GM12878 (cell line): ENCODE measurements at regions not wholly inside any gene's neighbourhood (a gene's known extent, or its start where the extent isn't known, plus 50 kb on each side); places are given as distances from the start of the nearest gene placed in this dataset.

Source experiments
- ATAC-seq: fragments of 200-7000 bp; cut with Tn5 transposase; 3 replicates; pipeline ENCODE4 v1.9.1; 2020; ENCODE audit warnings: mild to moderate bottlenecking, moderate library complexity
- BruUV-seq: library from RNA; stranded (reverse); fragments of 400-500 nt; replicated peaks from 2 replicates; lab custom pipeline; 2021; lab: Mats Ljungman, UMichigan
- CTCF ChIA-PET: fragments of 300-600 bp; sonication (Branson Sonifier 250); formaldehyde crosslinking; extraction: SDS; loops from one replicate; lab custom pipeline; 2021; ENCODE audit warnings: inconsistent platforms; lab: Yijun Ruan, JAX
- POLR2A ChIA-PET: fragments of 350-600 bp; formaldehyde crosslinking; extraction: SDS; loops from one replicate; lab custom pipeline; 2021; ENCODE audit warnings: inconsistent platforms; lab: Charles Lee
- RAD21 ChIA-PET: fragments of 300-600 bp; sonication (Branson Sonifier 250); formaldehyde crosslinking; loops from one replicate; lab custom pipeline; 2023; ENCODE audit warnings: antibody characterized with exemption; ENCODE audit not compliant: unreplicated experiment; lab: Charles Lee
- SMC1A ChIA-PET: fragments of 300-600 bp; sonication (Branson Sonifier 250); formaldehyde crosslinking; loops from one replicate; lab custom pipeline; 2023; ENCODE audit not compliant: unreplicated experiment, uncharacterized antibody; lab: Charles Lee
- DNase-seq: peaks from one replicate; pipeline ENCODE4 v3.0.0-alpha.2; 2011; ENCODE audit warnings: low read depth, low spot score
- FAIRE-seq: peaks from 3 replicates; lab custom pipeline; 2011; peaks lifted over from hg19 to GRCh38; lab: Jason Lieb, UNC
- H2AFZ ChIP-seq: 2 replicates; pipeline ENCODE4 v1.6.0; 2011; ENCODE audit warnings: low read depth, low read length, control low read depth; ENCODE audit not compliant: control insufficient read depth
- H3K27ac ChIP-seq: 2 replicates; pipeline ENCODE4 v1.5.1; 2011; ENCODE audit warnings: control low read depth; ENCODE audit not compliant: control insufficient read depth, insufficient read depth
- H3K27me3 ChIP-seq, 2 experiments: replicated peaks in 1 of 2; 2 replicates each; pipeline versions ENCODE4 v1.6.0 to v1.6.1; 2011; ENCODE audit warnings: low read length in 1 of 2; ENCODE audit not compliant: control insufficient read depth in 2 of 2, insufficient read depth in 2 of 2
- H3K36me3 ChIP-seq, 2 experiments: 2 replicates each; pipeline ENCODE4 v1.5.1; 2011; ENCODE audit warnings: low read length in 1 of 2; ENCODE audit not compliant: control insufficient read depth in 2 of 2, insufficient read depth in 2 of 2
- H3K4me1 ChIP-seq: 2 replicates; pipeline ENCODE4 v1.6.1; 2011; ENCODE audit warnings: mild to moderate bottlenecking, low read length, moderate library complexity, mixed read lengths; ENCODE audit not compliant: control insufficient read depth, insufficient read depth
- H3K4me2 ChIP-seq: 2 replicates; pipeline ENCODE4 v1.6.0; 2011; ENCODE audit warnings: control low read depth; ENCODE audit not compliant: control insufficient read depth, insufficient read depth
- H3K4me3 ChIP-seq: fragments of 200-600 bp; sonication (generic); 2 replicates; pipeline ENCODE4 v1.5.1; 2016
- H3K79me2 ChIP-seq: 2 replicates; pipeline ENCODE4 v1.6.0; 2011; ENCODE audit warnings: low read length; ENCODE audit not compliant: control insufficient read depth, insufficient read depth
- H3K9ac ChIP-seq: 2 replicates; pipeline ENCODE4 v1.8.0; 2011; ENCODE audit warnings: low read length, control low read depth, mixed read lengths; ENCODE audit not compliant: control insufficient read depth, insufficient read depth
- H3K9me3 ChIP-seq: replicated peaks from 3 replicates; pipeline ENCODE4 v1.5.1; 2011; ENCODE audit warnings: mild to moderate bottlenecking, low read length; ENCODE audit not compliant: control insufficient read depth, insufficient read depth
- H4K20me1 ChIP-seq: 2 replicates; pipeline ENCODE4 v1.6.0; 2011; ENCODE audit not compliant: control insufficient read depth, insufficient read depth
- ETV6 ChIP-seq, 2 experiments: fragments of 450-650 bp in 1 of 2; IDR thresholded peaks in 1 of 2; conservative IDR thresholded peaks in 1 of 2; 2 replicates each; pipeline ENCODE4 v1.6.1; 2014; ENCODE audit warnings: antibody characterized with exemption in 1 of 2, borderline replicate concordance in 1 of 2, low read depth in 1 of 2, mild to moderate bottlenecking in 1 of 2, moderate library complexity in 1 of 2
- IKZF2 ChIP-seq, 2 experiments: fragments of 450-650 bp; IDR thresholded peaks; 2 replicates each; pipeline ENCODE4 v1.6.1; 2017; ENCODE audit warnings: mild to moderate bottlenecking in 2 of 2, moderate library complexity in 2 of 2
- RAD51 ChIP-seq: fragments of 450-650 bp; IDR thresholded peaks from 2 replicates; pipeline ENCODE4 v1.6.1; 2016; ENCODE audit warnings: moderate library complexity, mild to moderate bottlenecking, inconsistent platforms
- WGBS: methylation state at CpG from one replicate; pipeline ENCODE4 v1.1.6; 2016; ENCODE audit warnings: low lambda C conversion rate; ENCODE audit not compliant: insufficient replicate concordance, insufficient coverage; ENCODE audit errors: missing lambda C conversion rate; 5-methylcytosine and 5-hydroxymethylcytosine counted together
- in situ Hi-C: fragments of 300-500 bp; cut with MboI; formaldehyde crosslinking; loops from 9 replicates; pipeline ENCODE4 v1.14.3; 2018; ENCODE audit warnings: mixed read lengths
- intact Hi-C: fragments of 100-400 bp; cut with micrococcal nuclease; formaldehyde crosslinking; loops from one replicate; pipeline ENCODE4 v1.14.2; 2022; ENCODE audit not compliant: unreplicated experiment
- TF ChIP-seq, protein P1 (sequence below), 3 experiments: IDR thresholded peaks in 2 of 3; conservative IDR thresholded peaks in 1 of 3; 2 replicates each; pipeline ENCODE4 v1.5.1; 2011; ENCODE audit warnings: low read depth in 3 of 3, low read length in 3 of 3, mild to moderate bottlenecking in 3 of 3, control low read depth in 2 of 3, moderate library complexity in 2 of 3, inconsistent platforms in 1 of 3, mixed read lengths in 1 of 3; ENCODE audit not compliant: control insufficient read depth in 2 of 3, insufficient read depth in 1 of 3; ENCODE audit errors: extremely low read depth in 1 of 3
- TF ChIP-seq, protein P2 (sequence below): fragments of 450-650 bp; IDR thresholded peaks from 2 replicates; pipeline ENCODE4 v1.6.1; 2016; ENCODE audit warnings: mild to moderate bottlenecking
- TF ChIP-seq, protein P3 (sequence below): fragments of 450-650 bp; IDR thresholded peaks from 2 replicates; pipeline ENCODE4 v1.6.1; 2016; ENCODE audit warnings: mild to moderate bottlenecking
- TF ChIP-seq, protein P4 (sequence below): IDR thresholded peaks from 2 replicates; pipeline ENCODE4 v1.6.1; 2012; ENCODE audit warnings: low read length, inconsistent platforms

DNA sequence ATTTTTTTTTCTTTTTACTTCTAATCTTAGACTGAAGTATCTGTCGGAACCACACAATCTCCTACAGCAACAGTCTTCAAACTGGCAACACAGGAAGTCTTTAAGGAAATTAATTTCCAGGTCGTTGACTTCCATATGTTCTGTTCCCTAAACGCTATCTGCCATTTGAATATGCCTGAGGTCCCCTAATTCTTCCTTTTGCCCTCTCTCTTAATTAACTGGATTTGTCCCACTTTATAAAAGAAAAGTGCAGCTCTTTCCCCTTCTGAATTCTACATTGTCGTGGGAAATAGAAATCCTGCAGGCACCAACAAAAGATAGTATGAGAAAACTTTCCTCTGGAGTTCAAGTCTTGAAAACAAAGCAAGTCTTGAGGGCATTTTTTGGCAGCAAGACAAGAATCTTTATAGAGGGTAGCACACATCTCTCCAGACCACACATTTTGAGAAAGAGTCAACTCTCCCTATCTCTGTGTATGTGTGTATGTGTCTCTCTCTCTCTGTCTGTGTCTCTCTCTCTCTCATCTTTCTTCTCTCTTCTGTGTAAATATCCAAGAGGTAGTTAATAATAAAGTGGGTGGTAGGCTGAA, 879.8 kb downstream of the SOCS6 start (continued):
- TF ChIP-seq, protein P1, sequence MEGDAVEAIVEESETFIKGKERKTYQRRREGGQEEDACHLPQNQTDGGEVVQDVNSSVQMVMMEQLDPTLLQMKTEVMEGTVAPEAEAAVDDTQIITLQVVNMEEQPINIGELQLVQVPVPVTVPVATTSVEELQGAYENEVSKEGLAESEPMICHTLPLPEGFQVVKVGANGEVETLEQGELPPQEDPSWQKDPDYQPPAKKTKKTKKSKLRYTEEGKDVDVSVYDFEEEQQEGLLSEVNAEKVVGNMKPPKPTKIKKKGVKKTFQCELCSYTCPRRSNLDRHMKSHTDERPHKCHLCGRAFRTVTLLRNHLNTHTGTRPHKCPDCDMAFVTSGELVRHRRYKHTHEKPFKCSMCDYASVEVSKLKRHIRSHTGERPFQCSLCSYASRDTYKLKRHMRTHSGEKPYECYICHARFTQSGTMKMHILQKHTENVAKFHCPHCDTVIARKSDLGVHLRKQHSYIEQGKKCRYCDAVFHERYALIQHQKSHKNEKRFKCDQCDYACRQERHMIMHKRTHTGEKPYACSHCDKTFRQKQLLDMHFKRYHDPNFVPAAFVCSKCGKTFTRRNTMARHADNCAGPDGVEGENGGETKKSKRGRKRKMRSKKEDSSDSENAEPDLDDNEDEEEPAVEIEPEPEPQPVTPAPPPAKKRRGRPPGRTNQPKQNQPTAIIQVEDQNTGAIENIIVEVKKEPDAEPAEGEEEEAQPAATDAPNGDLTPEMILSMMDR (IDR thresholded peaks at IDR 0.05 in 2 of 3, conservative IDR thresholded peaks at IDR 0.05 in 1 of 3; ENCODE audit: control insufficient read depth in 2 of 3, extremely low read depth in 1 of 3, insufficient read depth in 1 of 3, low read depth in 3 of 3, low read length in 3 of 3): no peak
- no peak for TF ChIP-seq RAD51
- TF ChIP-seq, all 136 proteins: peak for 0

DNA sequence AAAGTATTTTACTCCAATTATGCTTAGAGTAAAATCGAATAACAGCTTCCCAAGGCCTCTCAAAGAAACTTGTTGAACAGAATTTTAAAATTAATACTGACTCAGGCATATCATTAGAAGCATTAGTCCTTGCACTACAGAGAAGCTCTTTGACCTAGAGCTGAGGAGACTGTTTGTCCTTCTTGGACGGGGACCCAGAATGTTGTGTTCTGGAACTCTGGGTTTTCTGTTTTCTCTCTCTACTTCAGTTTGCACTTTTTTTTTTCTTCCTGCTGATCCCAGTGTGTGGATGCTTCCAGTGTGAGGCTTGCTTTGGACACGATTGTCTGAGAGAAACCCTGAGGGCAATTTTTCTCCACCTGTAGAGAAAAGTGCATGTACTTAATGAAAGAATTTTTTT, 847.6 kb downstream of the SOCS6 start:
- BruUV-seq: no TSS peak
- DNase-seq (no peak), ATAC-seq (no peak), FAIRE-seq (no peak)
- RAD21 ChIA-PET: no interaction called here
- Histone ChIP-seq H3K27me3 (no peaks in the 10 kb centered on the region), H3K79me2 (no peaks in the 10 kb centered on the region), H3K4me3 (no peak overlapping the region), H3K27ac (no peak overlapping the region), H3K36me3 (no peaks in the 10 kb centered on the region), H3K9me3 (no peaks in the 10 kb centered on the region), H2AFZ (no peak overlapping the region), H3K4me2 (no peak overlapping the region), H4K20me1 (no peaks in the 10 kb centered on the region), H3K4me1 (no peaks in the 10 kb centered on the region), H3K9ac (no peak overlapping the region)
- TF ChIP-seq, protein P2, sequence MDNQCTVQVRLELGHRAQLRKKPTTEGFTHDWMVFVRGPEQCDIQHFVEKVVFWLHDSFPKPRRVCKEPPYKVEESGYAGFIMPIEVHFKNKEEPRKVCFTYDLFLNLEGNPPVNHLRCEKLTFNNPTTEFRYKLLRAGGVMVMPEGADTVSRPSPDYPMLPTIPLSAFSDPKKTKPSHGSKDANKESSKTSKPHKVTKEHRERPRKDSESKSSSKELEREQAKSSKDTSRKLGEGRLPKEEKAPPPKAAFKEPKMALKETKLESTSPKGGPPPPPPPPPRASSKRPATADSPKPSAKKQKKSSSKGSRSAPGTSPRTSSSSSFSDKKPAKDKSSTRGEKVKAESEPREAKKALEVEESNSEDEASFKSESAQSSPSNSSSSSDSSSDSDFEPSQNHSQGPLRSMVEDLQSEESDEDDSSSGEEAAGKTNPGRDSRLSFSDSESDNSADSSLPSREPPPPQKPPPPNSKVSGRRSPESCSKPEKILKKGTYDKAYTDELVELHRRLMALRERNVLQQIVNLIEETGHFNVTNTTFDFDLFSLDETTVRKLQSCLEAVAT: no peak
- TF ChIP-seq ETV6 (conservative IDR thresholded peaks at IDR 0.05 in 1 of 2, IDR thresholded peaks at IDR 0.05 in 1 of 2; ENCODE audit: borderline replicate concordance in 1 of 2, low read depth in 1 of 2) (no peak), IKZF2 (IDR thresholded peaks at IDR 0.05) (no peak)
- TF ChIP-seq, protein P3, sequence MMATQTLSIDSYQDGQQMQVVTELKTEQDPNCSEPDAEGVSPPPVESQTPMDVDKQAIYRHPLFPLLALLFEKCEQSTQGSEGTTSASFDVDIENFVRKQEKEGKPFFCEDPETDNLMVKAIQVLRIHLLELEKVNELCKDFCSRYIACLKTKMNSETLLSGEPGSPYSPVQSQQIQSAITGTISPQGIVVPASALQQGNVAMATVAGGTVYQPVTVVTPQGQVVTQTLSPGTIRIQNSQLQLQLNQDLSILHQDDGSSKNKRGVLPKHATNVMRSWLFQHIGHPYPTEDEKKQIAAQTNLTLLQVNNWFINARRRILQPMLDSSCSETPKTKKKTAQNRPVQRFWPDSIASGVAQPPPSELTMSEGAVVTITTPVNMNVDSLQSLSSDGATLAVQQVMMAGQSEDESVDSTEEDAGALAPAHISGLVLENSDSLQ: no peak
- TF ChIP-seq, protein P4, sequence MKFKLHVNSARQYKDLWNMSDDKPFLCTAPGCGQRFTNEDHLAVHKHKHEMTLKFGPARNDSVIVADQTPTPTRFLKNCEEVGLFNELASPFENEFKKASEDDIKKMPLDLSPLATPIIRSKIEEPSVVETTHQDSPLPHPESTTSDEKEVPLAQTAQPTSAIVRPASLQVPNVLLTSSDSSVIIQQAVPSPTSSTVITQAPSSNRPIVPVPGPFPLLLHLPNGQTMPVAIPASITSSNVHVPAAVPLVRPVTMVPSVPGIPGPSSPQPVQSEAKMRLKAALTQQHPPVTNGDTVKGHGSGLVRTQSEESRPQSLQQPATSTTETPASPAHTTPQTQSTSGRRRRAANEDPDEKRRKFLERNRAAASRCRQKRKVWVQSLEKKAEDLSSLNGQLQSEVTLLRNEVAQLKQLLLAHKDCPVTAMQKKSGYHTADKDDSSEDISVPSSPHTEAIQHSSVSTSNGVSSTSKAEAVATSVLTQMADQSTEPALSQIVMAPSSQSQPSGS: no peak
- SMC1A ChIA-PET: interaction anchor here (1.0 to 1.1 kb wide), 2 partner anchors 11 kb away, joined by 3 to 4 read pairs; no protein-coding TSS in a partner anchor
- POLR2A ChIA-PET: no interaction called here
- WGBS: 0% methylated on average over 3 of the region's 3 CpGs
- in situ Hi-C loops: no loop called here
- intact Hi-C loops: loop anchor here (5.0 to 10.0 kb wide), 2 partner anchors 41 to 202 kb away; no protein-coding TSS in a partner anchor
- CTCF ChIA-PET: no interaction called here
